GM23338 (cell line): ENCODE measurements at regions not wholly inside any gene's neighbourhood (a gene's known extent, or its start where the extent isn't known, plus 50 kb on each side); places are given as distances from the start of the nearest gene placed in this dataset.

ENCODE experiments used
- ATAC-seq: fragments of 200-7000 bp; cut with Tn5 transposase; 3 replicates; pipeline ENCODE4 v1.9.1; 2020
- DNase-seq: peaks from one replicate; pipeline ENCODE4 v3.0.0-alpha.2; 2015; ENCODE audit warnings: low spot score
- H2AFZ ChIP-seq: fragments of 200-600 bp; sonication (generic); 2 replicates; pipeline ENCODE4 v1.8.0; 2016; ENCODE audit warnings: antibody characterized with exemption, mild to moderate bottlenecking, moderate library complexity
- H3F3A ChIP-seq: fragments of 200-600 bp; sonication (generic); replicated peaks from 2 replicates; pipeline ENCODE4 v1.8.0; 2017; ENCODE audit warnings: antibody characterized with exemption, mixed run types, low read depth
- H3K27ac ChIP-seq: fragments of 200-600 bp; sonication (generic); 2 replicates; pipeline ENCODE4 v1.6.1; 2016; ENCODE audit warnings: low read depth
- H3K27me3 ChIP-seq: fragments of 200-600 bp; sonication (generic); 2 replicates; pipeline ENCODE4 v1.8.0; 2016; ENCODE audit warnings: mild to moderate bottlenecking, mixed run types, moderate library complexity; ENCODE audit not compliant: insufficient read depth
- H3K36me3 ChIP-seq: fragments of 200-600 bp; sonication (generic); 2 replicates; pipeline ENCODE4 v1.8.0; 2016; ENCODE audit warnings: mild to moderate bottlenecking; ENCODE audit not compliant: insufficient read depth
- H3K4me1 ChIP-seq: fragments of 200-600 bp; sonication (generic); 2 replicates; pipeline ENCODE4 v1.8.0; 2016; ENCODE audit warnings: mild to moderate bottlenecking, moderate library complexity; ENCODE audit not compliant: insufficient read depth
- H3K4me2 ChIP-seq: fragments of 200-600 bp; sonication (generic); 2 replicates; pipeline ENCODE4 v1.7.1; 2017; ENCODE audit warnings: mixed run types
- H3K4me3 ChIP-seq: fragments of 200-600 bp; sonication (generic); 2 replicates; pipeline ENCODE4 v1.6.1; 2016; ENCODE audit warnings: mixed run types
- H3K79me2 ChIP-seq: fragments of 200-600 bp; sonication (generic); replicated peaks from 2 replicates; pipeline ENCODE4 v1.8.0; 2017; ENCODE audit warnings: mild to moderate bottlenecking; ENCODE audit not compliant: insufficient read depth
- H3K9me2 ChIP-seq: fragments of 200-600 bp; sonication (generic); 2 replicates; pipeline ENCODE4 v1.8.0; 2017; ENCODE audit not compliant: insufficient read depth
- H4K20me1 ChIP-seq: fragments of 200-600 bp; sonication (generic); replicated peaks from 2 replicates; pipeline ENCODE4 v1.8.0; 2017; ENCODE audit warnings: mild to moderate bottlenecking; ENCODE audit not compliant: insufficient read depth
- H3K27ac Mint-ChIP-seq: 2 replicates; pipeline ENCODE4 v1.8.0; 2020; ENCODE audit warnings: inconsistent platforms, mild to moderate bottlenecking, moderate library complexity, mixed read lengths
- H3K27me3 Mint-ChIP-seq: 3 replicates; pipeline ENCODE4 v1.8.0; 2022; ENCODE audit warnings: low read depth, mild to moderate bottlenecking, moderate library complexity, mixed read lengths, inconsistent platforms; ENCODE audit not compliant: insufficient read depth, poor library complexity
- H3K36me3 Mint-ChIP-seq: 3 replicates; pipeline ENCODE4 v1.8.0; 2021; ENCODE audit warnings: low read depth, mild to moderate bottlenecking, inconsistent platforms, moderate library complexity, mixed read lengths
- H3K4me1 Mint-ChIP-seq: 3 replicates; pipeline ENCODE4 v1.8.0; 2020; ENCODE audit warnings: mild to moderate bottlenecking, inconsistent platforms, mixed read lengths
- H3K4me3 Mint-ChIP-seq: 3 replicates; pipeline ENCODE4 v1.8.0; 2021; ENCODE audit warnings: moderate library complexity, mild to moderate bottlenecking, inconsistent platforms, mixed read lengths
- H3K9me3 Mint-ChIP-seq: 3 replicates; pipeline ENCODE4 v1.8.0; 2020; ENCODE audit warnings: moderate library complexity, mild to moderate bottlenecking, inconsistent platforms, mixed read lengths
- NANOG ChIP-seq: IDR thresholded peaks from 2 replicates; pipeline ENCODE4 v1.6.1; 2016; ENCODE audit warnings: antibody characterized with exemption, borderline replicate concordance
- STAT1 ChIP-seq: IDR thresholded peaks from one replicate; pipeline ENCODE4 v1.6.1; 2016; ENCODE audit warnings: antibody characterized with exemption; ENCODE audit not compliant: unreplicated experiment
- ZNF114 ChIP-seq: fragments of 250-450 bp; sonication (Bioruptor Pico); IDR thresholded peaks from 2 replicates; pipeline ENCODE4 v1.5.0; 2020; ENCODE audit warnings: mild to moderate bottlenecking, moderate library complexity
- ZNF331 ChIP-seq: fragments of 250-450 bp; sonication (Bioruptor Pico); IDR thresholded peaks from 2 replicates; pipeline ENCODE4 v1.5.0; 2020; ENCODE audit warnings: low read depth, mild to moderate bottlenecking, moderate library complexity
- TF ChIP-seq, protein P1 (sequence below): fragments of 250-450 bp; sonication (Bioruptor Pico); IDR thresholded peaks from 2 replicates; pipeline ENCODE4 v1.5.0; 2020; ENCODE audit warnings: mild to moderate bottlenecking, moderate library complexity
- TF ChIP-seq, protein P2 (sequence below): IDR thresholded peaks from 2 replicates; pipeline ENCODE4 v1.6.1; 2016; ENCODE audit warnings: antibody characterized with exemption

DNA sequence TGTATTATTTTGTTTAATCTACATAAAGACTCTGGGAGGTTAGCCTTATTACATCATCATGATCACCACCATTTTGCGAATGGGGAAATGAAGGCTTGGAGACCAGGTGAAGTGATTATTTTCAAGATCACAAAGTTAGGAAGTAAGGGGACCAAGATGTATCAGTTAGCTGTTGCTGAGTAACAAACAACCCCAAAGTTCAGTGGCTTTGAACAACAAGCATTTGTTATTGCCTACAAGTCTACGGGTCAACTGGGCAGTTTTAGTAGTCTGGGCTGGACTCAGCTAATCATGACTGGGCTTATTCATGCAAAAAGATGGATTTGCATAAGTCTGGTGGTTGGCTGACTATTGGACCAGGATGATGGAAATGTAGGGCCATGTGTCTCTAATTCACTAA, 389.2 kb downstream of the MIAT start (continued):
- TF ChIP-seq, protein P1, sequence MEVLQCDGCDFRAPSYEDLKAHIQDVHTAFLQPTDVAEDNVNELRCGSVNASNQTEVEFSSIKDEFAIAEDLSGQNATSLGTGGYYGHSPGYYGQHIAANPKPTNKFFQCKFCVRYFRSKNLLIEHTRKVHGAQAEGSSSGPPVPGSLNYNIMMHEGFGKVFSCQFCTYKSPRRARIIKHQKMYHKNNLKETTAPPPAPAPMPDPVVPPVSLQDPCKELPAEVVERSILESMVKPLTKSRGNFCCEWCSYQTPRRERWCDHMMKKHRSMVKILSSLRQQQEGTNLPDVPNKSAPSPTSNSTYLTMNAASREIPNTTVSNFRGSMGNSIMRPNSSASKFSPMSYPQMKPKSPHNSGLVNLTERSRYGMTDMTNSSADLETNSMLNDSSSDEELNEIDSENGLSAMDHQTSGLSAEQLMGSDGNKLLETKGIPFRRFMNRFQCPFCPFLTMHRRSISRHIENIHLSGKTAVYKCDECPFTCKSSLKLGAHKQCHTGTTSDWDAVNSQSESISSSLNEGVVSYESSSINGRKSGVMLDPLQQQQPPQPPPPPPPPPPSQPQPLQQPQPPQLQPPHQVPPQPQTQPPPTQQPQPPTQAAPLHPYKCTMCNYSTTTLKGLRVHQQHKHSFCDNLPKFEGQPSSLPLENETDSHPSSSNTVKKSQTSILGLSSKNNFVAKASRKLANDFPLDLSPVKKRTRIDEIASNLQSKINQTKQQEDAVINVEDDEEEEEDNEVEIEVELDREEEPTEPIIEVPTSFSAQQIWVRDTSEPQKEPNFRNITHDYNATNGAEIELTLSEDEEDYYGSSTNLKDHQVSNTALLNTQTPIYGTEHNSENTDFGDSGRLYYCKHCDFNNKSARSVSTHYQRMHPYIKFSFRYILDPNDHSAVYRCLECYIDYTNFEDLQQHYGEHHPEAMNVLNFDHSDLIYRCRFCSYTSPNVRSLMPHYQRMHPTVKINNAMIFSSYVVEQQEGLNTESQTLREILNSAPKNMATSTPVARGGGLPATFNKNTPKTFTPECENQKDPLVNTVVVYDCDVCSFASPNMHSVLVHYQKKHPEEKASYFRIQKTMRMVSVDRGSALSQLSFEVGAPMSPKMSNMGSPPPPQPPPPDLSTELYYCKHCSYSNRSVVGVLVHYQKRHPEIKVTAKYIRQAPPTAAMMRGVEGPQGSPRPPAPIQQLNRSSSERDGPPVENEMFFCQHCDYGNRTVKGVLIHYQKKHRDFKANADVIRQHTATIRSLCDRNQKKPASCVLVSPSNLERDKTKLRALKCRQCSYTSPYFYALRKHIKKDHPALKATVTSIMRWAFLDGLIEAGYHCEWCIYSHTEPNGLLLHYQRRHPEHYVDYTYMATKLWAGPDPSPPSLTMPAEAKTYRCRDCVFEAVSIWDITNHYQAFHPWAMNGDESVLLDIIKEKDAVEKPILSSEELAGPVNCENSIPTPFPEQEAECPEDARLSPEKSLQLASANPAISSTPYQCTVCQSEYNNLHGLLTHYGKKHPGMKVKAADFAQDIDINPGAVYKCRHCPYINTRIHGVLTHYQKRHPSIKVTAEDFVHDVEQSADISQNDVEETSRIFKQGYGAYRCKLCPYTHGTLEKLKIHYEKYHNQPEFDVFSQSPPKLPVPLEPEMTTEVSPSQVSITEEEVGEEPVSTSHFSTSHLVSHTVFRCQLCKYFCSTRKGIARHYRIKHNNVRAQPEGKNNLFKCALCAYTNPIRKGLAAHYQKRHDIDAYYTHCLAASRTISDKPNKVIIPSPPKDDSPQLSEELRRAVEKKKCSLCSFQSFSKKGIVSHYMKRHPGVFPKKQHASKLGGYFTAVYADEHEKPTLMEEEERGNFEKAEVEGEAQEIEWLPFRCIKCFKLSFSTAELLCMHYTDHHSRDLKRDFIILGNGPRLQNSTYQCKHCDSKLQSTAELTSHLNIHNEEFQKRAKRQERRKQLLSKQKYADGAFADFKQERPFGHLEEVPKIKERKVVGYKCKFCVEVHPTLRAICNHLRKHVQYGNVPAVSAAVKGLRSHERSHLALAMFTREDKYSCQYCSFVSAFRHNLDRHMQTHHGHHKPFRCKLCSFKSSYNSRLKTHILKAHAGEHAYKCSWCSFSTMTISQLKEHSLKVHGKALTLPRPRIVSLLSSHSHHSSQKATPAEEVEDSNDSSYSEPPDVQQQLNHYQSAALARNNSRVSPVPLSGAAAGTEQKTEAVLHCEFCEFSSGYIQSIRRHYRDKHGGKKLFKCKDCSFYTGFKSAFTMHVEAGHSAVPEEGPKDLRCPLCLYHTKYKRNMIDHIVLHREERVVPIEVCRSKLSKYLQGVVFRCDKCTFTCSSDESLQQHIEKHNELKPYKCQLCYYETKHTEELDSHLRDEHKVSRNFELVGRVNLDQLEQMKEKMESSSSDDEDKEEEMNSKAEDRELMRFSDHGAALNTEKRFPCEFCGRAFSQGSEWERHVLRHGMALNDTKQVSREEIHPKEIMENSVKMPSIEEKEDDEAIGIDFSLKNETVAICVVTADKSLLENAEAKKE (CRISPR knock-in tag), result no peak
- TF ChIP-seq NANOG, result no peak
- no peak for TF ChIP-seq STAT1
- no peak for TF ChIP-seq ZNF331 (CRISPR knock-in tag)

DNA sequence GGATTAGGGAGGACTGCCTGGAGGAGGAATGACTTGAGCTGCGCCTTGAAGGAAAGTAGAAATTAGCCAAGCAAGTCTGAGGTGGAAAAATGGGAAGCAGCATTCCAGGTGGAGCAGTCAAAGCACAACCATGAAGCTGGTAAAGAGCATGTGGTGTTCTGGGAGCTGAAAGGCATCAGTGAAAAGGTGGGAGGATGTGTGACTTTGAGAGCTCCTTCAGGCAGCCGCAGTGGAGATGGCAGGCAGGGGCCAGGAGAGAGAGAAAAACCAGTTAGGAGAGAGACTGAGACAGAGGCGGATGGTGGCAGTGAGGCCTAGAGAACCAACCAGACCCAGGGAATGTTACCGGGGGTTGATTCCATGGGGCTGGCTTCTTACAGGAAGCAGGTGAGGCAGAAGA, 393.4 kb downstream of the MIAT start:
- H3K9me3 Mint-ChIP-seq, result peaks cover 9% of the 10 kb centered on the region; the same call in 1 of the 3 replicates
- DNase-seq, result no peak
- no peaks in the 10 kb centered on the region for H3K36me3 Mint-ChIP-seq
- ATAC-seq, result no peak
- Histone ChIP-seq H4K20me1 (no peaks in the 10 kb centered on the region), H3K36me3 (no peaks in the 10 kb centered on the region), H3K79me2 (no peaks in the 10 kb centered on the region), H3K27me3 (no peaks in the 10 kb centered on the region), H3K9me2 (peaks cover 7% of the 10 kb centered on the region; the same call in 1 of the 2 replicates), H3K4me1 (peaks cover 5% of the 10 kb centered on the region; the same call in 1 of the 2 replicates), H3K27ac (no peak overlapping the region), H3K4me2 (no peak overlapping the region), H3F3A (no peaks in the 10 kb centered on the region), H2AFZ (no peak overlapping the region), H3K4me3 (no peak overlapping the region)
- no peak for TF ChIP-seq ZNF114 (CRISPR knock-in tag)
- TF ChIP-seq, protein P2, sequence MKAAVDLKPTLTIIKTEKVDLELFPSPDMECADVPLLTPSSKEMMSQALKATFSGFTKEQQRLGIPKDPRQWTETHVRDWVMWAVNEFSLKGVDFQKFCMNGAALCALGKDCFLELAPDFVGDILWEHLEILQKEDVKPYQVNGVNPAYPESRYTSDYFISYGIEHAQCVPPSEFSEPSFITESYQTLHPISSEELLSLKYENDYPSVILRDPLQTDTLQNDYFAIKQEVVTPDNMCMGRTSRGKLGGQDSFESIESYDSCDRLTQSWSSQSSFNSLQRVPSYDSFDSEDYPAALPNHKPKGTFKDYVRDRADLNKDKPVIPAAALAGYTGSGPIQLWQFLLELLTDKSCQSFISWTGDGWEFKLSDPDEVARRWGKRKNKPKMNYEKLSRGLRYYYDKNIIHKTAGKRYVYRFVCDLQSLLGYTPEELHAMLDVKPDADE, result no peak
- H3K27me3 Mint-ChIP-seq, result peaks cover 6% of the 10 kb centered on the region
- H3K4me3 Mint-ChIP-seq, result no peak overlapping the region
- H3K27ac Mint-ChIP-seq, result no peak overlapping the region
- peaks cover 2% of the 10 kb centered on the region; the same call in 2 of the 3 replicates for H3K4me1 Mint-ChIP-seq
